Upper lobe of right lung (tissue), 1 donor: ENCODE measurements at regions not wholly inside any gene's neighbourhood (a gene's known extent, or its start where the extent isn't known, plus 50 kb on each side); places are given as distances from the start of the nearest gene placed in this dataset.
A peak's percentile ranks its signal among the peaks of the same experiment; 100 is the strongest.

Source experiments
- ATAC-seq: fragments of 200-7000 bp; cut with Tn5 transposase; one replicate; pipeline ENCODE4 v1.9.1; 2020; ENCODE audit warnings: mild to moderate bottlenecking, moderate library complexity
- DNase-seq: peaks from one replicate; pipeline ENCODE4 v3.0.0-alpha.2; 2020
- H3K27ac ChIP-seq: fragments of 200-600 bp; one replicate; pipeline ENCODE4 v1.8.0; 2022
- H3K27me3 ChIP-seq: fragments of 200-600 bp; one replicate; pipeline ENCODE4 v1.8.0; 2022; ENCODE audit warnings: mild to moderate bottlenecking
- H3K36me3 ChIP-seq: fragments of 200-600 bp; one replicate; pipeline ENCODE4 v1.8.0; 2022
- H3K4me1 ChIP-seq: fragments of 200-600 bp; one replicate; pipeline ENCODE4 v1.8.0; 2022
- H3K4me3 ChIP-seq: fragments of 200-600 bp; one replicate; pipeline ENCODE4 v1.8.0; 2022; ENCODE audit warnings: mild to moderate bottlenecking
- H3K9me3 ChIP-seq: fragments of 200-600 bp; one replicate; pipeline ENCODE4 v1.8.0; 2022
- intact Hi-C: fragments of 100-400 bp; cut with DNase I; formaldehyde crosslinking; loops from one replicate; pipeline ENCODE4 v1.11.0; 2022
- TF ChIP-seq, protein P1 (sequence below): fragments of 200-600 bp; IDR thresholded peaks from one replicate; pipeline ENCODE4 v1.8.0; 2022; ENCODE audit warnings: antibody characterized with exemption
- donor health status: DM: no; HTN: yes; CAD: no; lungs with severe emphysema.

DNA sequence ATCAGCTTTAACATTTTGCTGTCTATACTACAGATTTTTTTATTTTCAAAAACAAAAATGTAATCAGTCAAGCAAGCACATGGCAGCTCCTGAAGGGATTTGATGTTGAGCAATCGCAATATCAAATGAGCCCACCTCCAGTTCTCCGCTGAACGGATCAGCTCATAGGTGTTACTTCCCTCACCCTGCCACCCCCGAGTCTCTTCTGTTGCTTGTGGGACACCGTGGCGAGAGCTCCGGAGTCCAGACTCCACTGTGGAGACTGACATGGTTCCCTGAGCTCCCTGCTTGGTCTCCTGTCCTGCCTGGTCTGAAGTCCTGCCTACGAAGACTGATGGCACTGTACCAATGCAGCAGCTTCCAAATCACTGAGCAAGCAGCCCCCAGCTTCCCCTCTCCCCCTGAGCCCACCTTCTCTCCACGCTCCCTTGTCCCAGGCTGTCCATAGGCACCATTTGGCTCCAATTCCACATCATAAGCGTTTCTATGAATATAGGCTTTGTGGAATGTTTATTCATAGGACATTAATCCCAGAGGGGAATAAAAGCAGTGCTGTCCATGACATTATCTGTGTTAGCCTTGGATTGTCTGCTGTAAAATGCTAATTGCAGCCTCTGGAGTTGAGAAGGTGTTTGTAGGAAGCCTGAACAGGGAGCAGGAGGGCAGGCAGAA, 162.2 kb downstream of the LY86 start:
- Histone ChIP-seq H3K27me3 (no peaks in the 10 kb centered on the region), H3K4me1 (peaks cover 38% of the 10 kb centered on the region), H3K27ac (peak overlapping the region; percentile 67), H3K9me3 (no peaks in the 10 kb centered on the region), H3K4me3 (no peak overlapping the region), H3K36me3 (no peaks in the 10 kb centered on the region)
- DNase-seq (no peak), ATAC-seq (no peak)
- intact Hi-C loops, result no loop called here
- TF ChIP-seq, protein P1, sequence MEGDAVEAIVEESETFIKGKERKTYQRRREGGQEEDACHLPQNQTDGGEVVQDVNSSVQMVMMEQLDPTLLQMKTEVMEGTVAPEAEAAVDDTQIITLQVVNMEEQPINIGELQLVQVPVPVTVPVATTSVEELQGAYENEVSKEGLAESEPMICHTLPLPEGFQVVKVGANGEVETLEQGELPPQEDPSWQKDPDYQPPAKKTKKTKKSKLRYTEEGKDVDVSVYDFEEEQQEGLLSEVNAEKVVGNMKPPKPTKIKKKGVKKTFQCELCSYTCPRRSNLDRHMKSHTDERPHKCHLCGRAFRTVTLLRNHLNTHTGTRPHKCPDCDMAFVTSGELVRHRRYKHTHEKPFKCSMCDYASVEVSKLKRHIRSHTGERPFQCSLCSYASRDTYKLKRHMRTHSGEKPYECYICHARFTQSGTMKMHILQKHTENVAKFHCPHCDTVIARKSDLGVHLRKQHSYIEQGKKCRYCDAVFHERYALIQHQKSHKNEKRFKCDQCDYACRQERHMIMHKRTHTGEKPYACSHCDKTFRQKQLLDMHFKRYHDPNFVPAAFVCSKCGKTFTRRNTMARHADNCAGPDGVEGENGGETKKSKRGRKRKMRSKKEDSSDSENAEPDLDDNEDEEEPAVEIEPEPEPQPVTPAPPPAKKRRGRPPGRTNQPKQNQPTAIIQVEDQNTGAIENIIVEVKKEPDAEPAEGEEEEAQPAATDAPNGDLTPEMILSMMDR, result no peak

DNA sequence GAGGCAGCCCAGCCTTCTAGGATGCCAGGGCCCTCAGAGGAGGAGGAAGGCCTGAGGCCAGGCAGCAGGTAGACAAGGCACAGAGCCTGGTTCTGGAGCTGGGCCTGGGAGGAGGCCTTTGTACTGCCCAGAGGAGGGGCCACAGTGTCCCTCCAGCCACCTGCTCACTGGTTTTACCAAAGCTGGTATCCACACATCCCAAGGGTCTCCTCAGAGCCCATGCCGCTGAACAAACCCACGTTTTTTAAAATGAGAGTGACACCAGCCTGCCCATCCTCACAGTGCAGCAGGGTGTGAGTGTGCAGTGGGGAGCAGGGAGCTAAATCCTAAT, 162.7 kb downstream of the LY86 start:
- no peak overlapping the region for H3K4me3 ChIP-seq
- no peak for ATAC-seq
- peak overlapping the region; percentile 67 for H3K27ac ChIP-seq
- no peaks in the 10 kb centered on the region for H3K36me3 ChIP-seq
- H3K27me3 ChIP-seq, result no peaks in the 10 kb centered on the region
- H3K9me3 ChIP-seq, result no peaks in the 10 kb centered on the region
- no peak for DNase-seq
- peaks cover 38% of the 10 kb centered on the region for H3K4me1 ChIP-seq
- intact Hi-C loops, result no loop called here
- TF ChIP-seq, protein P1, result no peak

DNA sequence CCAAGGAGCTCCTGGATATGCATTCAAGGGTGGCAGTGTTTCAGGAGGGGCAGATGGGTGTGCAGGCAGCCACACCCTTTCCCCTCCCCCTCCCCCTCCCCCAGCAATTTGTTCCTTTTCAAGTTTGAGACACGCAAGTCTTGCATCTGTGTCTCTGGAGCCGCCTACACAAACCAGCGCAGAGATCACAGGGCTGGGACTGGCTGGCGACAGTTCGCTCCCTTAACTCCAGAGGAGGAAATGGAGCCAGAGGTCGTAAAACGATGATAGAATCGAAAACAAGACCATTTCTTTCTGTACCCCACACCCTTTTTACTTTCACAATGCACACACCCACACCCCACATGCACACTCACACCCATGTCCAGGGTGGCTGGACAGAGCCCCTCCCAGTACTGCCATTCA, 163.1 kb downstream of the LY86 start:
- Histone ChIP-seq H3K4me1 (peaks cover 38% of the 10 kb centered on the region), H3K9me3 (no peaks in the 10 kb centered on the region), H3K36me3 (no peaks in the 10 kb centered on the region), H3K27me3 (no peaks in the 10 kb centered on the region), H3K27ac (peak overlapping the region; percentile 67), H3K4me3 (no peak overlapping the region)
- intact Hi-C loops, result no loop called here
- DNase-seq, result peak; percentile 85
- TF ChIP-seq, protein P1, result no peak
- ATAC-seq, result peak; percentile 81

DNA sequence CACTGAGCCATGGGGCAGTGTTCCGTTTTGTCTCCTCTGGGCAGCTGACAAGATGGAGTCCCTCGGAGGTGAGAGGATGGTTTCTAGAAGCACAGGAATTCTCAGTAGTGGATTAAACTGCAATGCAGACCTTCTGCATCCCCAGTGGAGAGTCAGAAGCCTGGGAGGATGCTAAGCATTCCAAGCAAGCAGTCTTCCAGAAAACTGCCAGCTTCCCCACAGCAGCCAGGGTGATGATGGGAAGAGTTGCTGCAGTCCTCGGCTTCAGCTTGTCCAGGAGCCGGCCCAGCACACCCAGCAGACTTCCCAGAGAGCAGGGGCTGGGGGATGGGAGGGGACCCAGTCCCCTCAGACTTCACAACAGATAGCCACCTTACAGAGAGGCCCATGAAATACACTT, 163.6 kb downstream of the LY86 start:
- H3K4me3 ChIP-seq, result no peak overlapping the region
- no peak for ATAC-seq
- TF ChIP-seq, protein P1, result no peak
- DNase-seq, result no peak
- peak overlapping the region; percentile 74 for H3K27ac ChIP-seq
- no peaks in the 10 kb centered on the region for H3K36me3 ChIP-seq
- no peaks in the 10 kb centered on the region for H3K9me3 ChIP-seq
- intact Hi-C loops, result no loop called here
- H3K27me3 ChIP-seq, result no peaks in the 10 kb centered on the region
- H3K4me1 ChIP-seq, result peaks cover 38% of the 10 kb centered on the region

DNA sequence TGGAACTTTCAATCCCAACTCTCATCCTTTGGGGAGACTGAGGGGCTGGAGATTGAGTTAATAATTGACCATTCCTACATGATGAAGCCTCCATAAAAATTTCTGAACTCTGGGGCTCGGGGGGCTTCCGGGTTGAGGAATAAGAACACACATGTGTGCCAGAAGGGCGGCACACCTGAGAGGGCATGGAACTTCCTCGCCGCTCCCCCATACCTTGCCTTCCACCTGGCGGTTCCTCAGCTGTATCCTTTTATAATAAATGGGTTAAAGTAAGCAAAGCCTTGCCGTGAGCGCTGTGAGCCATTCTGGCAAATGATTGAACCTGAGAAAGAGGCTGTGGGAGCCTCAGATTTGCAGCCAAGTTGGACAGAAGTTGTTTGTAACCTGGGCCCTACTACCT, 164.8 kb downstream of the LY86 start:
- TF ChIP-seq, protein P1, result no peak
- DNase-seq (no peak), ATAC-seq (no peak)
- Histone ChIP-seq H3K27ac (no peak overlapping the region), H3K9me3 (no peaks in the 10 kb centered on the region), H3K27me3 (no peaks in the 10 kb centered on the region), H3K36me3 (no peaks in the 10 kb centered on the region), H3K4me3 (no peak overlapping the region), H3K4me1 (peaks cover 38% of the 10 kb centered on the region)
- intact Hi-C loops, result no loop called here

DNA sequence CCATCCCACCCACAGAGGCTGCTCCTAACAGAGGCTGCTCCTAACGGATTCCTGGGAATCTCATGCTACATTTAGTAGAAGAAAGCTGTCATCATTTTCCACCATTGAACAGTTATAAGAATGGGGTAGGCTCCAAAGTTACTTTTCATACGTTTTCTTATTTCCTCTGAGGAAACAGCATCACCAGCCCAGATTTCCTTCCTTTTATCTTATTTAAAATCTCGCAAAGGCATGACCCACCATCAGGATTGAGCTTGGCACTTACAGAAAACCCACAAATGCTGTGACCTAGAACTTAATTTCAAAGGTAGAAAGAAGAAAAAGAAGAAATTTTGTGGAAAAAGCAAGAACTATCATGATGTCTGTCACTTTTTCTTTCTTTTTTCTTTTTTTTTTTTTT, 168.0 kb downstream of the LY86 start:
- intact Hi-C loops, result no loop called here
- TF ChIP-seq, protein P1, result no peak
- Histone ChIP-seq H3K27me3 (no peaks in the 10 kb centered on the region), H3K4me1 (peaks cover 23% of the 10 kb centered on the region), H3K9me3 (no peaks in the 10 kb centered on the region), H3K36me3 (no peaks in the 10 kb centered on the region), H3K27ac (no peak overlapping the region), H3K4me3 (no peak overlapping the region)
- DNase-seq (no peak), ATAC-seq (no peak)
